IPS-NIHi7 (cell line): ENCODE measurements at regions not wholly inside any gene's neighbourhood (a gene's known extent, or its start where the extent isn't known, plus 50 kb on each side); places are given as distances from the start of the nearest gene placed in this dataset.

Source experiments
- DNase-seq: peaks from one replicate; pipeline ENCODE4 v3.0.0; 2012; ENCODE audit warnings: mixed read lengths; ENCODE audit errors: extremely low spot score

DNA sequence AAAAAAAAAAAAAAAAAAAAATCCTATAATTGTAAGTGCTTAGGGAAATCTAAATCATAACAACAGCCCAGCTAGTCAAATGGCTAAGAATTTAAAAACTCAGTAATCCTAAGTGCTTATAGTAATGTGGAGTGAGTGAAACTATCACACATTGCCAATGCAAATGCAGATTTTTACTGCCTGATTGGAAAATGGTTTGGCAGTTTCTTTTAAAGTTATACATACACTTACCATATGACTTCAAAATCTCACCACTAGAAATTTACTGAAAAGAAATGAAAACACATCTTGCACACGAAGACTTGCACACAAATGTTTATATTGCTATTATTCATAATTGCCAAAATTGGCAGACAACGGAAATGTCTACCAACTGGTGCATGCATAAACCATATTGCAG is 51.3 kb upstream of the STXBP6 start:
- DNase-seq, result no peak
